Mucosa of descending colon (tissue), 3 donors: ENCODE measurements at regions not wholly inside any gene's neighbourhood (a gene's known extent, or its start where the extent isn't known, plus 50 kb on each side); places are given as distances from the start of the nearest gene placed in this dataset.

Experiments used
- ATAC-seq: fragments of 200-7000 bp; cut with Tn5 transposase; one replicate; pipeline ENCODE4 v1.9.1; 2020; ENCODE audit warnings: mild to moderate bottlenecking, moderate library complexity
- DNase-seq, 3 donors: peaks; one replicate each; pipeline ENCODE4 v3.0.0-alpha.2; 2020
- H3K36me3 ChIP-seq: fragments of 200-600 bp; one replicate; pipeline ENCODE4 v1.8.0; 2021; ENCODE audit warnings: low read depth, mild to moderate bottlenecking
- H3K4me1 ChIP-seq: fragments of 200-600 bp; one replicate; pipeline ENCODE4 v1.8.0; 2021; ENCODE audit warnings: low read depth, mild to moderate bottlenecking
- H3K4me3 ChIP-seq: fragments of 200-600 bp; one replicate; pipeline ENCODE4 v1.8.0; 2021; ENCODE audit warnings: mild to moderate bottlenecking
- H3K9me3 ChIP-seq: fragments of 200-600 bp; one replicate; pipeline ENCODE4 v1.8.0; 2021; ENCODE audit warnings: mild to moderate bottlenecking
- intact Hi-C, 2 donors: fragments of 100-400 bp; cut with DNase I in 1 of 2; cut with micrococcal nuclease in 1 of 2; formaldehyde crosslinking; loops; one replicate each; pipeline versions ENCODE4 v1.11.0 to v1.11.1; 2022; cut with DNase I, micrococcal nuclease
- TF ChIP-seq, protein P1 (sequence below): fragments of 200-600 bp; IDR thresholded peaks from one replicate; pipeline ENCODE4 v1.8.0; 2022; ENCODE audit warnings: antibody characterized with exemption, mild to moderate bottlenecking
- donor health status: DM: no; HTN: no; CAD: no; lungs with moderate emphysema.
- donor health status: DM: no; HTN: no; CAD: no.
- donor health status: DM: no; HTN: yes; CAD: no.

DNA sequence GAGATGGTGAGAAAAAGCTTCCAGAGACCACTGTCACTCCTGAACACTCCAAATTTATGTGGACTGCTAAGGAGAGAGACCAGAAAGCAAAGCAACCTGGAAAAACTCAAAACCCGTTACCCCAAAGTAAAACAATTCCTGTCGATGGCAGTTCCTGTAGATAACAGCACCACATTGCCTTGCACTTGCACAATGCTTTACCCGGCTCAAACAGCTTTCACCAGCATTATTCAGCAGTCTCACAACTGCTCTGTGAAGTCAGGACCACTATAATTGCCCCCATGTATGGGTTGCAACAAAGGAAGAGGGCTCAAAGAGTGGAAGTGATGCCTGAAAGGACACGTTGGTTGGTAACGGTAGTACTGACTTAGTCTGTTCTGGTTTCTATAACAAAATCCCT lies 234.8 kb downstream of the BCOR start:
- intact Hi-C loops: no loop called here

DNA sequence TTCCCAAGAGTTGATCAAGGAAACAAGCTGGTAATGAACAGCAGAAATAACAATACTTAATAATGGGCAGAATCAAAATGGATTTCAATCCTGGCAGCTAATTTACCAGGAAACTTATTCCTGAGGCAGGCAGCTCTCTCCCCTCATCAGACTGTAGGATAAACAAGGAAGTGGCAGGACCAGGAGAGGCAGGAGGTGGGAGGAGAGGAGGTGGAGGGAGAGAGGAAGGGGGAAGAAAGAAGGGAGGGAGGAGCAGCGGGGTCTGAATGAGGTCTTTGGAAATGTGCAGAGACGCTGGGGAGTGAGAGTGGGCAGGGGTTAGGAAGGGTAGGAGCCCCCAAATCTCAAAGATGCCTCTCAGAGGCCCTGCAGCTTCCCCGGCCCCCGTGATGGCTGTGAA lies 231.5 kb downstream of the BCOR start:
- no peak for DNase-seq
- intact Hi-C loops: no loop called here
- TF ChIP-seq, protein P1, sequence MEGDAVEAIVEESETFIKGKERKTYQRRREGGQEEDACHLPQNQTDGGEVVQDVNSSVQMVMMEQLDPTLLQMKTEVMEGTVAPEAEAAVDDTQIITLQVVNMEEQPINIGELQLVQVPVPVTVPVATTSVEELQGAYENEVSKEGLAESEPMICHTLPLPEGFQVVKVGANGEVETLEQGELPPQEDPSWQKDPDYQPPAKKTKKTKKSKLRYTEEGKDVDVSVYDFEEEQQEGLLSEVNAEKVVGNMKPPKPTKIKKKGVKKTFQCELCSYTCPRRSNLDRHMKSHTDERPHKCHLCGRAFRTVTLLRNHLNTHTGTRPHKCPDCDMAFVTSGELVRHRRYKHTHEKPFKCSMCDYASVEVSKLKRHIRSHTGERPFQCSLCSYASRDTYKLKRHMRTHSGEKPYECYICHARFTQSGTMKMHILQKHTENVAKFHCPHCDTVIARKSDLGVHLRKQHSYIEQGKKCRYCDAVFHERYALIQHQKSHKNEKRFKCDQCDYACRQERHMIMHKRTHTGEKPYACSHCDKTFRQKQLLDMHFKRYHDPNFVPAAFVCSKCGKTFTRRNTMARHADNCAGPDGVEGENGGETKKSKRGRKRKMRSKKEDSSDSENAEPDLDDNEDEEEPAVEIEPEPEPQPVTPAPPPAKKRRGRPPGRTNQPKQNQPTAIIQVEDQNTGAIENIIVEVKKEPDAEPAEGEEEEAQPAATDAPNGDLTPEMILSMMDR: no peak
- peak; percentile 63 for ATAC-seq
- no peaks in the 10 kb centered on the region for H3K4me1 ChIP-seq
- no peaks in the 10 kb centered on the region for H3K36me3 ChIP-seq
- no peaks in the 10 kb centered on the region for H3K9me3 ChIP-seq
- no peak overlapping the region for H3K4me3 ChIP-seq

More for the DNA sequence above, 234.8 kb downstream of the BCOR start:
- H3K36me3 ChIP-seq: no peaks in the 10 kb centered on the region
- H3K9me3 ChIP-seq: no peaks in the 10 kb centered on the region
- TF ChIP-seq, protein P1: no peak
- ATAC-seq: no peak
- H3K4me3 ChIP-seq: no peak overlapping the region
- H3K4me1 ChIP-seq: no peaks in the 10 kb centered on the region
- no peak for DNase-seq

DNA sequence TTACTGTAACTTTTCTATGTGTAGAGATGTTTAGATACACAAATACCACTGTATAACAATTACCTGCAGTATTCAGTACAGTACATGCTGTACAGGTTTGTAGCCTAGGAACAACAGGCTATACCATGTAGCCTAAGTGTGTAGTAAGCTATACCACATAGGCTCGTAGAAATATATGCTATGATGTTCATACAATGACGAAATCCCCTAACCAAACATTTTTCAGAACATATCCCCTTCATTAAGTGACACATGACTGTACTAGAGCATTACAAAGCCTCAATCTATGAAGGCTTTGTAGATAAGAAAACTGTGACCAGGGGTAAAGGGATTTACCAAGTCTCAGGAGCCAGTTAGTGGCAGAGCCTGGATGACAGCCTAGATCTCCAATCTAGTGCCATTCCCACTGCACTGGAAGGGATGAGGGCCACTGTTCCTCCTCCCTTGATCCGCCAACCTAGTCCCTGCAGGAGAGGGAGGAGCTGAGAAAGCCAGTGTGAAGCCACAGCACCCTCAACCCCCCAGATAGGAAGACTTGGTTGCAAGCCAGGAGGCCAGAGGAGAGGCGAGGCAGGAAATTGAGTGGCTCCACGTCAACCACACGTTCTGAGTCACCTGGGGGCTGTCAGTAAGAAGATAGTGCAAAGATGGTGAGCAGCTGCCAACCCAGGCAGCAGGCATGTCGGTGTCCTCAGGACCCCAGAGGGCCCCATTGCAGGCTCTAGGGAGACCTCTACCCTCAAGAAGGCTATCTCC lies 227.7 kb downstream of the BCOR start:
- no peaks in the 10 kb centered on the region for H3K4me1 ChIP-seq
- TF ChIP-seq, protein P1: no peak
- DNase-seq: no peak
- peak; percentile 64 for ATAC-seq
- H3K4me3 ChIP-seq: no peak overlapping the region
- intact Hi-C loops: no loop called here
- no peaks in the 10 kb centered on the region for H3K9me3 ChIP-seq
- H3K36me3 ChIP-seq: no peaks in the 10 kb centered on the region

DNA sequence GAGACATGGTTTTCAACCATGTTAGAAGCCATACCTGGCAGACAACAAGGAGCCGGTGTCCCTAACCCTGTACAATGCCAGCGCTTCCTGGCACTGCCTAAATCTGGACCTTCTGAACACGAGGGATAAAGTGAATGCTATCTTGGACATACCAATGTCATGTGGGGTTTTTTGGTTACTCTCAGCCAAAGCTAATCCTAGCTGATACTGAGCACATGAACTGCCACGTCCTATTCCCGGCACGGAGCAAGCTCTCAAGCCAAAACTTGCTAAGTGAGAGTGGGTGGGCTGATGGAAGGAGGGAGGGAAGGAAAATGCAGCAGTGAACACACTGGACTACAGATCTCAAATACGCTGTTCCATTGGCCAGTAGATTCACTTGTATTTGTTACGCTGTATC lies 226.1 kb downstream of the BCOR start:
- intact Hi-C loops: no loop called here
- DNase-seq (no peak), ATAC-seq (no peak)
- H3K4me3 ChIP-seq: no peak overlapping the region
- no peaks in the 10 kb centered on the region for H3K4me1 ChIP-seq
- H3K36me3 ChIP-seq: no peaks in the 10 kb centered on the region
- TF ChIP-seq, protein P1: no peak
- H3K9me3 ChIP-seq: no peaks in the 10 kb centered on the region

DNA sequence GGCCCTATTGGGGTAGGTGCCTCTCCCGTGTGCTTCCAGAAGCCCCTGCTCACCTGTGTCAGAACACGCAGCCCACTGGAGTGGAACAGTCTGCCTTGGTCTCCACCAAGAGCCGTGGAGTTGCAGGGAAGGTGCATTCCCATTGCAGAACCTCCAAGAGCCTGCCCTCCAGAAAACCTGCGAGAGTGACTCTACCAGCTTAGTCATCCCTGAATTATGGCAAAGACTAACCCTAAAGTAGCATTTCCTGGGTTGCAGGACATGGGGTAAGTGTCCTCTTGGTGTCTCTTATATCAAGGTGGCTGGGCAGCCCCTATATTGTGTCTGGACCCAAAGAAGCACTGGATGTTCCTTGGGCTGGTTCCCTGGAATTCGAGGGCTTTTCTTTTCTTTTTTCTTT lies 224.6 kb downstream of the BCOR start:
- Histone ChIP-seq H3K4me1 (no peaks in the 10 kb centered on the region), H3K9me3 (no peaks in the 10 kb centered on the region), H3K4me3 (no peak overlapping the region), H3K36me3 (no peaks in the 10 kb centered on the region)
- intact Hi-C loops: no loop called here
- DNase-seq: no peak
- ATAC-seq: no peak
- TF ChIP-seq, protein P1: no peak
